ENCODE measurements at regions not wholly inside any gene's neighbourhood (a gene's known extent, or its start where the extent isn't known, plus 50 kb on each side); places are given as distances from the start of the nearest gene placed in this dataset.
"Not testable (repeated sequence)": the region's sequence is repeated elsewhere in the genome, so short reads cannot be mapped to it uniquely, and the experiment has no call there.

GRCh38 chr18:8882632-8883408 lies 177.5 kb downstream of the MTCL1 start:
- no peak for DNase-seq

GRCh38 chr18:8883409-8883668 lies 178.0 kb downstream of the MTCL1 start:
- DNase-seq: no peak

- DNase-seq: not testable (repeated sequence)
These were observed 182.5 kb downstream of the MTCL1 start for GRCh38 chr18:8887877-8888276.

GRCh38 chr18:8889489-8889888 lies 184.1 kb downstream of the MTCL1 start:
- DNase-seq: no peak

- not testable (repeated sequence) for DNase-seq
These were observed 185.1 kb downstream of the MTCL1 start for GRCh38 chr18:8890503-8890902.

- no peak for DNase-seq
These were observed 185.7 kb downstream of the MTCL1 start for GRCh38 chr18:8890957-8891464.

GRCh38 chr18:8893221-8893620 lies 187.9 kb downstream of the MTCL1 start:
- DNase-seq: no peak

GRCh38 chr18:8893628-8894231 lies 188.4 kb downstream of the MTCL1 start:
- no peak for DNase-seq

- DNase-seq: no peak
These were observed 189.5 kb downstream of the MTCL1 start for GRCh38 chr18:8894823-8895222.

GRCh38 chr18:8895341-8895740 lies 190.0 kb downstream of the MTCL1 start:
- DNase-seq: no peak

GRCh38 chr18:8895987-8896619 lies 190.7 kb downstream of the MTCL1 start:
- no peak for DNase-seq

GRCh38 chr18:8899000-8899399 lies 193.6 kb downstream of the MTCL1 start:
- no peak for DNase-seq

- DNase-seq: no peak
These were observed 195.2 kb downstream of the MTCL1 start for GRCh38 chr18:8900552-8900951.

GRCh38 chr18:8901019-8901418 lies 195.7 kb downstream of the MTCL1 start:
- DNase-seq: no peak

- DNase-seq: no peak
These were observed 198.2 kb upstream of the NDUFV2 start for GRCh38 chr18:8904316-8904715.

GRCh38 chr18:8908792-8909510 lies 193.5 kb upstream of the NDUFV2 start:
- no peak for DNase-seq

GRCh38 chr18:8910186-8910822 lies 192.2 kb upstream of the NDUFV2 start:
- DNase-seq: no peak

GRCh38 chr18:8910843-8911242 lies 191.7 kb upstream of the NDUFV2 start:
- no peak for DNase-seq

GRCh38 chr18:8911408-8912340 lies 190.8 kb upstream of the NDUFV2 start:
- no peak for DNase-seq

- no peak for DNase-seq
These were observed 189.9 kb upstream of the NDUFV2 start for GRCh38 chr18:8912348-8913326.

All from activated CD4-positive, CD25-positive, alpha-beta regulatory T cell treated with anti-CD3 and anti-CD28 coated beads, Interleukin-2, amount 50 U/mL, for 72 hours (primary cell).